Transverse colon (tissue), 4 donors: ENCODE measurements at regions not wholly inside any gene's neighbourhood (a gene's known extent, or its start where the extent isn't known, plus 50 kb on each side); places are given as distances from the start of the nearest gene placed in this dataset.

Experiments used
- DNase-seq: peaks from one replicate; pipeline ENCODE4 v3.0.0-alpha.2; 2019
- H3K27ac ChIP-seq, 4 donors: fragments of 200-600 bp; sonication (generic); 2 replicates each; pipeline ENCODE4 v1.5.1; 2016 to 2018; ENCODE audit warnings: inconsistent platforms in 4 of 4
- H3K27me3 ChIP-seq: fragments of 200-600 bp; sonication (generic); 2 replicates; pipeline ENCODE4 v1.5.1; 2017; ENCODE audit warnings: inconsistent platforms
- H3K36me3 ChIP-seq, 4 donors: fragments of 200-600 bp; sonication (generic); 2 replicates each; pipeline ENCODE4 v1.5.1; 2017 to 2019; ENCODE audit warnings: inconsistent platforms in 4 of 4
- H3K4me1 ChIP-seq, 4 donors: fragments of 200-600 bp; sonication (generic); 2 replicates each; pipeline ENCODE4 v1.5.1; 2017 to 2020; ENCODE audit warnings: inconsistent platforms in 4 of 4
- H3K4me3 ChIP-seq, 4 donors: fragments of 200-600 bp; sonication (generic); 1 replicate in 1 of 4; 2 replicates in 3 of 4; pipeline versions ENCODE4 v1.5.1 to v1.6.1; 2017 to 2019; ENCODE audit warnings: inconsistent platforms in 4 of 4
- H3K9me3 ChIP-seq, 2 donors: fragments of 200-600 bp; sonication (generic); 2 replicates each; pipeline ENCODE4 v1.5.1; 2017 to 2019; ENCODE audit warnings: inconsistent platforms in 2 of 2
- EP300 ChIP-seq: sonication (generic); formaldehyde crosslinking; IDR thresholded peaks from one replicate; pipeline ENCODE4 v1.6.1; 2017; ENCODE audit warnings: antibody characterized with exemption, low read depth
- POLR2A ChIP-seq: fragments of 450-650 bp; IDR thresholded peaks from one replicate; pipeline ENCODE4 v1.6.1; 2016; ENCODE audit warnings: antibody characterized with exemption, mild to moderate bottlenecking, moderate library complexity
- POLR2AphosphoS5 ChIP-seq, 3 donors: sonication (generic); formaldehyde crosslinking; IDR thresholded peaks; one replicate each; pipeline ENCODE4 v1.6.1; 2016; ENCODE audit warnings: antibody characterized with exemption in 3 of 3
- WGBS, 2 donors: methylation state at CpG; one replicate each; pipeline ENCODE4 v1.1.5; 2018; ENCODE audit warnings: low coverage in 1 of 2; 5-methylcytosine and 5-hydroxymethylcytosine counted together
- in situ Hi-C, 4 donors: fragments of 200-750 bp; cut with MboI; loops; one replicate each; pipeline versions ENCODE4 v1.15.0 to v1.15.1; 2017; ENCODE audit warnings: low sequenced_read_pairs in 3 of 4, low pct_ligation_motif_present in 1 of 4, low pct_unique_long_range_greater_than_20kb in 1 of 4
- intact Hi-C: fragments of 100-400 bp; cut with DNase I; formaldehyde crosslinking; loops from one replicate; pipeline ENCODE4 v1.15.1; 2023; ENCODE audit warnings: low total_unique reads
- TF ChIP-seq, protein P1 (sequence below), 5 experiments: fragments of 200-600 bp in 3 of 5; fragments of 450-650 bp in 2 of 5; sonication (generic) in 3 of 5; IDR thresholded peaks; 1 replicate in 2 of 5; 2 replicates in 3 of 5; pipeline ENCODE4 v1.5.1; 2016 to 2017; ENCODE audit warnings: antibody characterized with exemption in 5 of 5, inconsistent platforms in 3 of 5, mild to moderate bottlenecking in 2 of 5, moderate library complexity in 1 of 5

DNA sequence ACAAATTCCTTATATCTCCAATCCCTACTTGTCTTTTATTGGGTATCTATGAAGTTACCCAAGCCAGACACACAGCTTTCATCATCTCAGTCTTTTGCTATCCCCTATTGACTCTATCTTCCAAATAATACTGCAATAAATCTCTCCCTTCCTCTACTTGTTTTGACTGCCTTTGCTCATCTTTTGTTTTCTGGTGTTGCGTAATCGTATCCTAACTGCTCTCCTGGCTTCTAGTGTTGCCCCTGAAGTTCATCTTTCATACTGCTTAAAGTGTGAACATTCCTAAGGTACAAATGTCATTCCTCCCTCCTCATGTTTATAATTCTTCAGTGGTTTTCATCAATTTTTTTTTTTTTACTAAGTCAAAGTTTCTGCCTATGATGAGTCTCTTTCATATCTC lies 491.3 kb upstream of the DCC start:
- H3K4me3 ChIP-seq, result no peak overlapping the region
- no peaks in the 10 kb centered on the region for H3K36me3 ChIP-seq
- in situ Hi-C loops (no loop called here), intact Hi-C loops (no loop called here)
- H3K27ac ChIP-seq, result no peak overlapping the region
- no peaks in the 10 kb centered on the region for H3K4me1 ChIP-seq
- no peak for DNase-seq
- no peaks in the 10 kb centered on the region for H3K9me3 ChIP-seq
- no peaks in the 10 kb centered on the region for H3K27me3 ChIP-seq
- WGBS, 2 donors, result 85 to 87% methylated on average over 2 of the region's 2 CpGs
- TF ChIP-seq EP300 (no peak), POLR2A (no peak), POLR2AphosphoS5 (IDR thresholded peaks at IDR 0.05) (no peak)
- TF ChIP-seq, protein P1, sequence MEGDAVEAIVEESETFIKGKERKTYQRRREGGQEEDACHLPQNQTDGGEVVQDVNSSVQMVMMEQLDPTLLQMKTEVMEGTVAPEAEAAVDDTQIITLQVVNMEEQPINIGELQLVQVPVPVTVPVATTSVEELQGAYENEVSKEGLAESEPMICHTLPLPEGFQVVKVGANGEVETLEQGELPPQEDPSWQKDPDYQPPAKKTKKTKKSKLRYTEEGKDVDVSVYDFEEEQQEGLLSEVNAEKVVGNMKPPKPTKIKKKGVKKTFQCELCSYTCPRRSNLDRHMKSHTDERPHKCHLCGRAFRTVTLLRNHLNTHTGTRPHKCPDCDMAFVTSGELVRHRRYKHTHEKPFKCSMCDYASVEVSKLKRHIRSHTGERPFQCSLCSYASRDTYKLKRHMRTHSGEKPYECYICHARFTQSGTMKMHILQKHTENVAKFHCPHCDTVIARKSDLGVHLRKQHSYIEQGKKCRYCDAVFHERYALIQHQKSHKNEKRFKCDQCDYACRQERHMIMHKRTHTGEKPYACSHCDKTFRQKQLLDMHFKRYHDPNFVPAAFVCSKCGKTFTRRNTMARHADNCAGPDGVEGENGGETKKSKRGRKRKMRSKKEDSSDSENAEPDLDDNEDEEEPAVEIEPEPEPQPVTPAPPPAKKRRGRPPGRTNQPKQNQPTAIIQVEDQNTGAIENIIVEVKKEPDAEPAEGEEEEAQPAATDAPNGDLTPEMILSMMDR (IDR thresholded peaks at IDR 0.05), result no peak

DNA sequence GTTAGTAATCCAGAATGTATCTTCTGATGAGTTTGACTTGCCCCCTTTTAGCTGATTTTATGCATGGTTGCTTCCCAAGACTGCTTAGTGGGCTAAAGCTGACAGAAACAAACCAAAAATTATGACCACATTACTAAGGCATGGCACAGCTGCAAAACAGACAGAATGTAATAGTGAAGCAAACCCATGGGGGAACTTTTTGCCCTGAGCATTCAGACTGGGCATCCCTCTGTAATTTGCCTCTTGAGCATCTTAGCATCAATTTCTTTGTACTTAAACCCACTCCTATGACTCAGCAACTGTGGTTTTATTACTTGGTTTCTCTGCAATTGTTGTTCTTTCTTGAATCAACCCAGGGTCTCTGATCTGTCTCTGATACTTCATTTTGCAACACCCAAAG lies 487.3 kb upstream of the DCC start:
- H3K4me1 ChIP-seq, result no peaks in the 10 kb centered on the region
- no peak overlapping the region for H3K4me3 ChIP-seq
- H3K27me3 ChIP-seq, result no peaks in the 10 kb centered on the region
- DNase-seq, result no peak
- TF ChIP-seq, protein P1 (IDR thresholded peaks at IDR 0.05), result no peak
- no peak for TF ChIP-seq POLR2AphosphoS5 (IDR thresholded peaks at IDR 0.05)
- no peak for TF ChIP-seq EP300
- TF ChIP-seq POLR2A, result no peak
- H3K36me3 ChIP-seq, result no peaks in the 10 kb centered on the region
- intact Hi-C loops, result no loop called here
- in situ Hi-C loops, result no loop called here
- no peak overlapping the region for H3K27ac ChIP-seq
- H3K9me3 ChIP-seq, result no peaks in the 10 kb centered on the region

DNA sequence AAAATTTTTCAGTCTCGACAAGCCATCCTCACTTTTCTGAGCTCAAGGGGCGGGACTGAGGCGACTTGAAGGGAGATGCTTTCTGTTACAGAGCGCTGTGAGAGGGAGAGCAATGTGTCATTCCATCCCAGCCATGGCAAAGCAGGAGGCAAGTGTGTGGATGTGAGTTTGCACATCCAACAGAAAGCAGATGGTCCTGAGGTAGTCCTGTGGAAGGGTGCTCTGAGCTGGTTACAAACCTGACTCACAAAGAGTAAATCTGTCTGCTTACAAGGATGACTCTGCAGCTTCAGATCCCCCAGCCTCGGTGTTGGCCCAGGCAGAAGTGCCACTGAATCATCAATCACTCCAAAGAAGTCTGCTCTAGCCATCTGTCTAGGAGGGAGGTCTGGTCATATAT lies 482.0 kb upstream of the DCC start:
- H3K4me3 ChIP-seq, result no peak overlapping the region
- no peaks in the 10 kb centered on the region for H3K27me3 ChIP-seq
- in situ Hi-C loops, result no loop called here
- no peaks in the 10 kb centered on the region for H3K4me1 ChIP-seq
- TF ChIP-seq, protein P1 (IDR thresholded peaks at IDR 0.05), result no peak
- TF ChIP-seq POLR2AphosphoS5 (IDR thresholded peaks at IDR 0.05) (no peak), POLR2A (no peak), EP300 (no peak)
- no peak overlapping the region for H3K27ac ChIP-seq
- intact Hi-C loops, result no loop called here
- 42% methylated on average over 5 of the region's 5 CpGs; no CpG with 5 or more reads in 1 of the 2 donors for WGBS, 2 donors
- H3K9me3 ChIP-seq, result no peaks in the 10 kb centered on the region
- H3K36me3 ChIP-seq, result no peaks in the 10 kb centered on the region
- DNase-seq, result no peak

DNA sequence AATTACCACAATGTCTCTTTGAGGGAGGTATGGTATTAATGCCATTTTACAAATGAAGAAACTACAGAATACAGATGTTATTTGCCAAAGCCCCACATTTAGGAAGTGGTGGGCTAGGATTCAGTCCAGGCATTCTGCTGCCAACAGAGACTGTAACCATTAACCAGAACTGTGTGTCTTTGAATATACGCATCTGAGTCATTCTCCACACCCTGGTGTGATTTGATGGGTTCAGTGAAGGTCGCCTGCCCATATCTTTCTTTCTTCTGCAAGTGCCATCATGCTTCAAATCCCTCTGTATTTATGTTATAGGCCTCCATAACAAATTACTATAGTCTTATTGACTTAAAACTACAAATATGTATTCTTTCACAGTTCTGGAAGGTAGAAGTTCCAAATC lies 479.0 kb upstream of the DCC start:
- Histone ChIP-seq H3K9me3 (no peaks in the 10 kb centered on the region), H3K36me3 (no peaks in the 10 kb centered on the region), H3K27ac (no peak overlapping the region), H3K27me3 (no peaks in the 10 kb centered on the region), H3K4me1 (no peaks in the 10 kb centered on the region), H3K4me3 (no peak overlapping the region)
- intact Hi-C loops, result no loop called here
- TF ChIP-seq POLR2AphosphoS5 (IDR thresholded peaks at IDR 0.05) (no peak), EP300 (no peak), POLR2A (no peak)
- TF ChIP-seq, protein P1 (IDR thresholded peaks at IDR 0.05), result no peak
- WGBS, 2 donors, result 20 to 69% methylated on average over 1 to 2 of the region's 2 CpGs
- DNase-seq, result no peak
- in situ Hi-C loops, result no loop called here
